GM21825 (cell line): ENCODE measurements at regions not wholly inside any gene's neighbourhood (a gene's known extent, or its start where the extent isn't known, plus 50 kb on each side); places are given as distances from the start of the nearest gene placed in this dataset.

Experiments
- ATAC-seq: cut with Tn5 transposase; IDR thresholded peaks from one replicate; pipeline ENCODE4 v1.9.1; 2021; ENCODE audit warnings: mild to moderate bottlenecking, moderate library complexity; ENCODE audit not compliant: unreplicated experiment

DNA sequence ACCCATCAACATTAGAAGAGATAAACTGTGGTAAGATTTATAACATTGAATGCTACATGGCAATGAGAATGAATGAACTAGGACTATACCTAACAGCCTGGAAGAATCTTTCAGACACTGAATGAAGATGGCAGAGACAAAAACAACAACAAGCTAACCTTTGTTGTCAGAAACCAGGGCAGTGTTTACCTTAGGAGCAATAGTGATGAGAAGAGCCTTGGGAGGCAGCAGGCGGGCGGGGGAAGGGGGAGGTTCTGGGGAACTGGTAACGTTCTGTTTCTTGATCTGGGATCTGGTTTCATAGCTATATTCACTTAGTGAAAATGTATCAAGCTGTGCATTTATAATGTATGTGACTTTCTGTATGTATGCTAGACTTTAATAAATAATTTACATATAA lies 139.0 kb upstream of the TNRC6C start:
- ATAC-seq, result no peak

DNA sequence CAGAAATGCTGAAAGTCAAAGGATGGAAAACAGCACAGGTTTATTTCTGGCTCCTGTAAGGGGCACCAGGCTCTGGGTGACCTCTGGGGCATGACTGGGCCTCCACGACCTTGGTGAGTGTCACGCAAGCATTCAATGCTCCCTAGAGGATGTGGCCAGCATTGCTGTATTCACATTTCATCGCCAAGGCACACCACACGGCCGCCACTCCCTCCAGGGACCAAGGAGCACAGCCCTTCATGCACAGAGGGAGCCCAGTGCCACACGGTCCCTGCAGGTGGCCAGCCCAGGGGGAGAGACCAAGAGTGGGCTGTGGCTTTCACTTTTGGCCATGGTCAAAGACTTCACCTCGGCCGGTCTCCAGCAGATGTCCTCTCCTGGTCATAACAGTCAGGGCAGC lies 137.4 kb upstream of the TNRC6C start:
- ATAC-seq, result no peak

GRCh38 chr17:77822302-77823030 lies 136.0 kb upstream of the TNRC6C start:
- ATAC-seq, result no peak

GRCh38 chr17:77824102-77824779 lies 134.3 kb upstream of the TNRC6C start:
- ATAC-seq, result no peak

DNA sequence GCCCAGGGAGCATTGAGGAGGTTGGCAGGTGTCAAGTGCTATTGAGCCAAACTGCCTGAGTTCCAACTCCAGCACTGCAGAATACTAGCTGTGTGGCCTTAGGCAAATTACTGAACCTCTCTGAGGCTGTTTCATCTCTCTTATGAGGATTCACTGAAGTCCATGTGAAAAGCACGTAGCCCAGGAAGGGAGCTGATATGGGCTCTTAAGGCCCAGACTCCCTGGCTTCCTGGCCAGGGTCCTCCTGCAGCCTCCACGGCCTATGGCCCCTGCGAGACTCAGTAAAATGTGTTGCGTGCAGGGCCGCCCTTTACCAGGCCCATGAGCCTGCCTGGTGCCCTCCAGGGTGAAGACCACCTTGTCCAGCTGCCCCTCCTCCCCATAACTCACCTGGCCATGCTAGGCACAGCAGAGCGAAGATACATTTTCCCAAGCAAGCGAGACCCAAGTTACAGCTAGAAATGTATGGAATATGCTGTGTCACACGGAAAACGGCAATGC lies 133.7 kb upstream of the TNRC6C start:
- no peak for ATAC-seq

DNA sequence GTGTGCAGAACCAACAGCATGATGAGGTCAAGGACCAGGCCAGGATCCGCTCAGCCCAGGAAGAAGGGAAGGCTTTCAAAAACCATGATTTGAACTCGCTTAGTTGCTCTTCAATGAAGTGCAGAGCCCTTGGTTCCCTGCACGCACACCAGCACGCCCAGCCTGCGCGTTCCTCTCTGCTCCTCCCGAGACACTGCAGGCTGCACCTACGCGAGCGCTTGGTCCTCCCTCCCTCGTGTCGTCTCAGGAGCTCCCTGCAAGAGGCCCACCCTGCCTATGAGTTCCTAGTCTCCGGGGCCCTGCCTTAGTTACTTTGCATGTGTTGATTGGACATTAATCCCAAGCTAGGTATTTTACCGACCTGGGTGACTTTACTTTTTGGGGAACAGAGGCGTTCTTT lies 132.9 kb upstream of the TNRC6C start:
- ATAC-seq, result no peak

DNA sequence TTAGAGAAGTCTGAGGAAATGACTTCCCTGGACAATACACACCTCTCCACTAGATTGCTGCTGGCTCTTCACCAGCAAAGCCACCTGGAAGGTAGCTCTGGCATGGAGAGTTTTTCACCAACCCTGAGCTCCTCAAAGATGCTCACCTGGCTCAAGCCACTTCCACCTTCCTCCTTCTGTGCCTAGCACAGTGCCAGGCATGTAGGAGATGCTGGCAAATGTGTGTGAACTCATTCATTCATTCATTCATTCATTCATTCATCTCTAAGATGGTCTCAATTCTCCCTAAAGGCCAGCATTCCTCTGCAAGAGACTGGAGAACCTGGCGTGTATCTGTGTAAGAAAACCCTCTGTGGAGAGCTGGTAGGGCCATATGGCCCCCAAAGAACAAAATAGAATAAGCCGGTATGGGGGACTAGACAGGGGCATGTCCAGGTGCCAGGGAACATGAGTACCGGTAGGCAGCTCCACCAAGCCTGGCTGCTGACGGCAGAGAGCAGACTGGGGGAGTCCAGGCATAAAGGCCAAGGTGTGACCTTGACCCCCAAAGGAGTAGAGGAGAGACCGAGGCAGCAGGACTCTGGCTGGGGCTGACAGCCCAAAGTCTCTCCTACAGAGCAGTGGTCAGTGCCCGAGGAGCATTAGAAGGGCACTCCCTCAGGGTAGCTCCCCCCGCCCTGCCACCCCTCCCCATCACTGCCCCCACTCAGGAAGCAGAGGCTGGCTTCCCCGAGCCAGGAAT lies 132.2 kb upstream of the TNRC6C start:
- ATAC-seq, result no peak

DNA sequence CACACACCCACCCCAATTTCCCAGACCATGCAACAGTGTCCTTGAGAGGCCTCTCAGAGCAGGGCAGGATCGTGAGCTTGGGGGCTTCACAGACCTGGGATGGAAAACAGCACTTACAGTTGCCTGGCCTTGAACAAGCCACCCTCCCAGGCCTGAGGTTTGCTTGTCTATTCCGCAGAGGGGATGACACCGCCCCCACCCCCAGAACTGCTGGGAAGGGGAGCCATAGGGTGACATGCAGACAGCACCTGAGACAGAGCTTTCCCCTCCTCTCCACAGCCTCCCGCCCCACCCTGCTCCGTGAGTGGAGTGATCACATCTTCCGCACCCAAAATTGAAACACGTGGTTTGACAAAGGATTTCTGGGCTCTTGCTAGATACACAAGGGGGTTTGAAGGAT lies 131.5 kb upstream of the TNRC6C start:
- no peak for ATAC-seq

DNA sequence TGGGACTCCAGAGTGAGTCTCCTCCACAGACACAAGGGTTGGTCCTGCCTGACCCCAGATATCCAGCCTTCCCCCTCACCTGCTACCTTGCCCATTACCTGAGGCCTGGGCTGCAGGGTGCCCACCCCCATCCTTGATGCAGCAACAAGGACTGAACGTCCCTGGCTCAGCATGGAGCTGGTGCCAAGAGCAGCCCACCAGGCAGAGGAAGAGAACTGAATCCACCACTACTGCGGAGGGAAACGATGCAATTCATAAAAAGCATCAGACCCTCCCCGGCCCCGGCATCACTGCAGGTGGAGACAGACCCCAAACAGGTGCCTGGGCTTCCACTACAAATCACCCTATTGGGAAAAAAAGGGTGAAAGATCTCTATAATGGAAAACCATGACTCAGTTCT lies 131.0 kb upstream of the TNRC6C start:
- no peak for ATAC-seq

GRCh38 chr17:77828749-77829539 lies 129.6 kb upstream of the TNRC6C start:
- ATAC-seq, result no peak

GRCh38 chr17:77829843-77830799 lies 128.4 kb upstream of the TNRC6C start:
- ATAC-seq, result no peak

- ATAC-seq, result no peak
Measured at GRCh38 chr17:77830816-77831473, 127.6 kb upstream of the TNRC6C start.

- no peak for ATAC-seq
Measured at GRCh38 chr17:77831474-77832179, 126.9 kb upstream of the TNRC6C start.

DNA sequence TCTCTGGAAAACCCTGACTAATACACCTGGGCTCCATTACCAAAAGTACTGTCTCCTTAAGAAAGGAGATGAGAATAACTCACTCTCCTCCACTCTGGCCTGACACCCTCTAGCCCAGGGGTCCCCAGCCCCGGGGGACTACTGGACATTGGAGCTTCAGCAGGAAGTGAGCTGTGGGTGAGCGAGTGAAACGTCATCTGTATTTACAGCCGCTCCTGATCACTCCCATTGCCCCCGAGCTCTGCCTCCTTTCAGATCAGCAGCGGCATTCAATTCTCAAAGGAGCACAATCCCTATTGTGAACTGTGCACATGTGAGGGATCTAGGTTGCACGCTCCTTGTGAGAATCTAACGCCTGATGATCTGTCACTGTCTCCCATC lies 126.3 kb upstream of the TNRC6C start:
- ATAC-seq, result no peak

DNA sequence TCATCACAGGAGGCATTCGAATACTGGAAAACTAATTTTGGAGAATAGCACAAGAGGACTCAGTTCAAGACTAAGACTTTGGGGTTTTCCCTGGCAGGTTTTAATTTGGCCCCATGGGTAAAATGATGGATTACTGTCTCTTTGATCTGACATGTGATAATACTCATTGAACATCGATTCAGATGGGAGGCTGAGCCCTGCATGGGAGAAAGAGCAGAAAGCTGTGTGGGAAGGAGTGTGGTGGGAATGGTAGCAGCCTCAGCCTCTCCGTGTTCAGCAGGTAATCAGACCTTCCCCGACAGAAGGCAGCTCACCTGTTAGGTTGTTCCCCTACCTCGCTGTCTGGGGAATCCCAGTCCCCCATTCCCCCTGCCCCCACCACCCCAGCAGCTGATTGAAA lies 124.7 kb upstream of the TNRC6C start:
- ATAC-seq, result no peak

DNA sequence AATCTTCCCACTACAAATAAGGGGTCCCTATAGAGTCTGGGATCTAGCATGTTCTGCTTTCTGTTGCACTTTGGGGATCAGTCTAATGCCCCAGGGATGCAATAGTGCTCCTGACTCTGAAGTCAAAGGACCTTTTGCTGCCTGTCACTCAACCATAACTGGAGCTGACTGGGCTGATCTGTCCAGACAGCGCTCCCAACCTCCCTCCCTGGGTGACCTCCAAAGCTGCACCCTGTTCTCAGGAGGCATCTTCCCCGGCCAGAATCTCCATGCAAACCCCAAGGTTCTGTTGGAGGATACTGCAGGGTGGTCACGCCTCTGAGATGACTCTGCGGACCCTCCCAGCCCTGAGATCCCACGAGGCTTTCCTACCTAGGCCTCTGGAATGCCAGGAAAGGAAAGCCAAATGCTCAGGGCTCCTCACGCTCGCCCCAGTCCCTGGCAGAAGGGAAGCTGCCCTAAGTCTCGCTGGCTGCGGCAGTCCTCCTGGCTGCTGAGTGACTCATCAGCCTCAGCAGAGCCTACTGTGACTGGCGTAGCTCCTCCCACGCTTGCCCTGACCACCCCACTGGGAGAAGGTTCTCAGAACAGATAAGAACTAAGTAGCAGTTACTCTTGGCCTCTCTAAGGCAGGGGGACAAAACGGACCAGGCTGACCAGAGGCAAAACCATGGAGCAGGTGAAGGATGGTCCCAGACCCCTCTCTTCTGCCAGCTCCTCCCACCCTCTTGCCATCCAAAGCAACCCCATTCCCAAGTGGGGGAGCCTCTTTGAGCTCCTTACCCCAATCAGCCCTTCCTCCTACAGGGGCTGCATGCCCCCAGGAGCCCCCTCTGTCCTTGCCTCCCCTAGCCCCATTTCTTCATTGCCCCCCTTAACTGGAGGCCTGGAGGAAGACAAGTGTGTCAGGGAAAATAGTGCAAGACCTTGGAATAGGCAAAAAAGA lies 124.1 kb upstream of the TNRC6C start:
- ATAC-seq, result no peak

- ATAC-seq, result no peak
Measured at GRCh38 chr17:77836557-77837041, 121.9 kb upstream of the TNRC6C start.
